Mucosa of descending colon (tissue), 3 donors: ENCODE measurements at regions not wholly inside any gene's neighbourhood (a gene's known extent, or its start where the extent isn't known, plus 50 kb on each side); places are given as distances from the start of the nearest gene placed in this dataset.

Experiments used
- ATAC-seq: fragments of 200-7000 bp; cut with Tn5 transposase; one replicate; pipeline ENCODE4 v1.9.1; 2020; ENCODE audit warnings: mild to moderate bottlenecking, moderate library complexity
- DNase-seq, 3 donors: peaks; one replicate each; pipeline ENCODE4 v3.0.0-alpha.2; 2020
- H3K36me3 ChIP-seq: fragments of 200-600 bp; one replicate; pipeline ENCODE4 v1.8.0; 2021; ENCODE audit warnings: low read depth, mild to moderate bottlenecking
- H3K4me1 ChIP-seq: fragments of 200-600 bp; one replicate; pipeline ENCODE4 v1.8.0; 2021; ENCODE audit warnings: low read depth, mild to moderate bottlenecking
- H3K4me3 ChIP-seq: fragments of 200-600 bp; one replicate; pipeline ENCODE4 v1.8.0; 2021; ENCODE audit warnings: mild to moderate bottlenecking
- H3K9me3 ChIP-seq: fragments of 200-600 bp; one replicate; pipeline ENCODE4 v1.8.0; 2021; ENCODE audit warnings: mild to moderate bottlenecking
- intact Hi-C, 2 donors: fragments of 100-400 bp; cut with DNase I in 1 of 2; cut with micrococcal nuclease in 1 of 2; formaldehyde crosslinking; loops; one replicate each; pipeline versions ENCODE4 v1.11.0 to v1.11.1; 2022; cut with DNase I, micrococcal nuclease
- TF ChIP-seq, protein P1 (sequence below): fragments of 200-600 bp; IDR thresholded peaks from one replicate; pipeline ENCODE4 v1.8.0; 2022; ENCODE audit warnings: antibody characterized with exemption, mild to moderate bottlenecking
- donor health status: DM: no; HTN: no; CAD: no; lungs with moderate emphysema.
- donor health status: DM: no; HTN: no; CAD: no.
- donor health status: DM: no; HTN: yes; CAD: no.

DNA sequence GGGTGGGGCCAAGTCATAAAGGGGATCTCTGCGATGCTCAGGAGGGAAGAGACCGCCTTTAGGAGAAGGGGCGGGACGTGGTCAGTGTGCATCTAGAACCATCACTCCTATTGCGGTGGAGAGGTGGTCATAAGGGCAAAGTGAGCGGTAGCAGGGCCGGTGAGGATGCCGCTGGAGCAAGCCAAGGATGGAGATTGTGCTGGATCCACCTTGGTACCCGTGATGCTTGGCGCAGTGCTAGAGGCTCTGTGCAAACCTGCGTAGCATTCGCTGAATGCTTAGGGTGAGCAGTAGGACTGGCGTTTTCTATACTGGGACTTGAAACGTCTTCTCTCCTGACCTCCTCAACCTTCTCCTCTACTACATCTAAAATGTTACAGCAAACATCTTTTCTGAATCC, 294.2 kb downstream of the FGF9 start:
- TF ChIP-seq, protein P1, sequence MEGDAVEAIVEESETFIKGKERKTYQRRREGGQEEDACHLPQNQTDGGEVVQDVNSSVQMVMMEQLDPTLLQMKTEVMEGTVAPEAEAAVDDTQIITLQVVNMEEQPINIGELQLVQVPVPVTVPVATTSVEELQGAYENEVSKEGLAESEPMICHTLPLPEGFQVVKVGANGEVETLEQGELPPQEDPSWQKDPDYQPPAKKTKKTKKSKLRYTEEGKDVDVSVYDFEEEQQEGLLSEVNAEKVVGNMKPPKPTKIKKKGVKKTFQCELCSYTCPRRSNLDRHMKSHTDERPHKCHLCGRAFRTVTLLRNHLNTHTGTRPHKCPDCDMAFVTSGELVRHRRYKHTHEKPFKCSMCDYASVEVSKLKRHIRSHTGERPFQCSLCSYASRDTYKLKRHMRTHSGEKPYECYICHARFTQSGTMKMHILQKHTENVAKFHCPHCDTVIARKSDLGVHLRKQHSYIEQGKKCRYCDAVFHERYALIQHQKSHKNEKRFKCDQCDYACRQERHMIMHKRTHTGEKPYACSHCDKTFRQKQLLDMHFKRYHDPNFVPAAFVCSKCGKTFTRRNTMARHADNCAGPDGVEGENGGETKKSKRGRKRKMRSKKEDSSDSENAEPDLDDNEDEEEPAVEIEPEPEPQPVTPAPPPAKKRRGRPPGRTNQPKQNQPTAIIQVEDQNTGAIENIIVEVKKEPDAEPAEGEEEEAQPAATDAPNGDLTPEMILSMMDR = no peak
- intact Hi-C loops = no loop called here
- no peak for DNase-seq
- H3K4me3 ChIP-seq = no peak overlapping the region
- H3K9me3 ChIP-seq = no peaks in the 10 kb centered on the region
- H3K36me3 ChIP-seq = no peaks in the 10 kb centered on the region
- ATAC-seq = no peak
- H3K4me1 ChIP-seq = no peaks in the 10 kb centered on the region

DNA sequence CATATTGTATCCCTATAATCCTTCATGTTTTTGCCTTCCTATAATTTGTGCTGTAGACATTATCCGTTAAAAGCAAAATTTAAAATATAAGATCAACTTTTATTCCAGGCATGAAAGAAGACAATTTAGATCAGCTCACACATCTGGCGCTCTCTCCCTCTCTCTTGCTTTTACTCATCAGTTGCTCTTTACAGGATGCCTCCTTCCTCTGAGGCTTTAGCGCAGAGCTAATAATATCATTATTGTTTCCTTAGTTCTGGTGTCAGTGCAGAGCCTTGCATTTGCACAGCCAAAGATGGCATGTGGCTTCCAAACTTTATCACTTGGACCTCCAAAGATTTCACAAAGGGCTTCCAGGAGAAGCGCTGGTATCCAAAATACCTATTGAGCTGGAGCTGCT, 295.1 kb downstream of the FGF9 start:
- intact Hi-C loops = no loop called here
- ATAC-seq (no peak), DNase-seq (no peak)
- H3K9me3 ChIP-seq = no peaks in the 10 kb centered on the region
- H3K36me3 ChIP-seq = no peaks in the 10 kb centered on the region
- no peak overlapping the region for H3K4me3 ChIP-seq
- H3K4me1 ChIP-seq = no peaks in the 10 kb centered on the region
- TF ChIP-seq, protein P1 = no peak

GRCh38 chr13:21967871-21968270, 297.0 kb downstream of the FGF9 start:
- intact Hi-C loops = no loop called here
- TF ChIP-seq, protein P1 = no peak
- H3K36me3 ChIP-seq = no peaks in the 10 kb centered on the region
- no peaks in the 10 kb centered on the region for H3K9me3 ChIP-seq
- no peak overlapping the region for H3K4me3 ChIP-seq
- DNase-seq = no peak
- ATAC-seq = no peak
- H3K4me1 ChIP-seq = no peaks in the 10 kb centered on the region

DNA sequence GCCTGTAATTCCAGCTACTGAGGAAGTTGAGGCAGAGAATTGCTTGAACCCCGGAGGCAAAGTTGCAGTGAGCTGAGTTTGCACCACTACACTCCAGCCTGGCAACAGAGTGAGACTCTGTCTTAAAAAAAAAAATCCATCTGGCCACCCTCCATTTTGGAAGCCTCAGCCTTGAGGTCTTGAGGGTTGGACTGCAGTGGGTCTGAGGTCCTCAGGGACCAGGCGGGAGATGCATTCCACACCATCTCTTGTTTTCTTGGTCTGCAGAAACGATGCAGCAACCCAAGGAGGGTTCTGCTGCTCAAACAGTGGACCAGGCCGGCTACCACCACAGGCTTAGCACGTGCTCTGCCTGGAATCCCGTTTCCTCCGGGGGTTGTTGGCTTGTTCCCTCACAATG, 299.3 kb downstream of the FGF9 start:
- no peak for DNase-seq
- ATAC-seq = no peak
- Histone ChIP-seq H3K4me3 (no peak overlapping the region), H3K4me1 (no peaks in the 10 kb centered on the region), H3K9me3 (no peaks in the 10 kb centered on the region), H3K36me3 (no peaks in the 10 kb centered on the region)
- TF ChIP-seq, protein P1 = no peak
- intact Hi-C loops = no loop called here

- TF ChIP-seq, protein P1 = no peak
- ATAC-seq = peak; percentile 15
These were observed 300.0 kb downstream of the FGF9 start for GRCh38 chr13:21970918-21971317.

More at GRCh38 chr13:21970918-21971317, 300.0 kb downstream of the FGF9 start:
- Histone ChIP-seq H3K4me3 (no peak overlapping the region), H3K36me3 (no peaks in the 10 kb centered on the region), H3K9me3 (no peaks in the 10 kb centered on the region), H3K4me1 (no peaks in the 10 kb centered on the region)
- intact Hi-C loops = no loop called here
- no peak for DNase-seq
